ENCODE measurements at regions not wholly inside any gene's neighbourhood (a gene's known extent, or its start where the extent isn't known, plus 50 kb on each side); places are given as distances from the start of the nearest gene placed in this dataset.

GRCh38 chr2:129646107-129646506 is 333.4 kb upstream of the RAB6C start:
- Histone ChIP-seq H3K27ac (no peak overlapping the region), H2AFZ (no peak overlapping the region), H4K20me1 (ENCODE audit: insufficient read depth) (no peaks in the 10 kb centered on the region), H3K27me3 (ENCODE audit: insufficient read depth, low read depth) (peaks cover 31% of the 10 kb centered on the region), H3K9me3 (ENCODE audit: insufficient read depth, low read depth) (no peaks in the 10 kb centered on the region), H3F3A (ENCODE audit: insufficient read depth, low read depth) (no peaks in the 10 kb centered on the region), H3K4me3 (no peak overlapping the region), H3K4me2 (no peak overlapping the region), H3K4me1 (replicated peaks; ENCODE audit: insufficient read depth) (no peaks in the 10 kb centered on the region), H3K36me3 (ENCODE audit: low read depth) (no peaks in the 10 kb centered on the region), H3K9me2 (ENCODE audit: insufficient read depth) (no peaks in the 10 kb centered on the region), H3K79me2 (ENCODE audit: low read depth) (no peaks in the 10 kb centered on the region)
- POLR2A ChIA-PET (ENCODE audit: unreplicated experiment): no interaction called here
- BruUV-seq (replicated peaks): no TSS peak
- CTCF ChIA-PET: no interaction called here
- no peak for DNase-seq
- intact Hi-C loops (cut with micrococcal nuclease; ENCODE audit: unreplicated experiment): no loop called here
- TF ChIP-seq, protein P1, sequence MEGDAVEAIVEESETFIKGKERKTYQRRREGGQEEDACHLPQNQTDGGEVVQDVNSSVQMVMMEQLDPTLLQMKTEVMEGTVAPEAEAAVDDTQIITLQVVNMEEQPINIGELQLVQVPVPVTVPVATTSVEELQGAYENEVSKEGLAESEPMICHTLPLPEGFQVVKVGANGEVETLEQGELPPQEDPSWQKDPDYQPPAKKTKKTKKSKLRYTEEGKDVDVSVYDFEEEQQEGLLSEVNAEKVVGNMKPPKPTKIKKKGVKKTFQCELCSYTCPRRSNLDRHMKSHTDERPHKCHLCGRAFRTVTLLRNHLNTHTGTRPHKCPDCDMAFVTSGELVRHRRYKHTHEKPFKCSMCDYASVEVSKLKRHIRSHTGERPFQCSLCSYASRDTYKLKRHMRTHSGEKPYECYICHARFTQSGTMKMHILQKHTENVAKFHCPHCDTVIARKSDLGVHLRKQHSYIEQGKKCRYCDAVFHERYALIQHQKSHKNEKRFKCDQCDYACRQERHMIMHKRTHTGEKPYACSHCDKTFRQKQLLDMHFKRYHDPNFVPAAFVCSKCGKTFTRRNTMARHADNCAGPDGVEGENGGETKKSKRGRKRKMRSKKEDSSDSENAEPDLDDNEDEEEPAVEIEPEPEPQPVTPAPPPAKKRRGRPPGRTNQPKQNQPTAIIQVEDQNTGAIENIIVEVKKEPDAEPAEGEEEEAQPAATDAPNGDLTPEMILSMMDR (conservative IDR thresholded peaks at IDR 0.05): no peak
- no peak for TF ChIP-seq EZH2 (IDR thresholded peaks at IDR 0.05; ENCODE audit: low read depth)

- POLR2A ChIA-PET (ENCODE audit: unreplicated experiment): no interaction called here
- peaks cover 42% of the 10 kb centered on the region for H3K27me3 ChIP-seq (ENCODE audit: insufficient read depth, low read depth)
- no TSS peak for BruUV-seq (replicated peaks)
Measured at GRCh38 chr2:129653246-129653645, 326.2 kb upstream of the RAB6C start.

GRCh38 chr2:129654331-129654730 is 325.1 kb upstream of the RAB6C start:
- BruUV-seq (replicated peaks): no TSS peak
- Histone ChIP-seq H4K20me1 (ENCODE audit: insufficient read depth) (no peaks in the 10 kb centered on the region), H3F3A (ENCODE audit: insufficient read depth, low read depth) (no peaks in the 10 kb centered on the region), H3K4me2 (no peak overlapping the region), H3K9me2 (ENCODE audit: insufficient read depth) (no peaks in the 10 kb centered on the region), H3K4me1 (replicated peaks; ENCODE audit: insufficient read depth) (no peaks in the 10 kb centered on the region), H3K36me3 (ENCODE audit: low read depth) (no peaks in the 10 kb centered on the region), H3K27me3 (ENCODE audit: insufficient read depth, low read depth) (peaks cover 39% of the 10 kb centered on the region), H3K4me3 (no peak overlapping the region), H3K27ac (no peak overlapping the region), H2AFZ (no peak overlapping the region), H3K79me2 (ENCODE audit: low read depth) (no peaks in the 10 kb centered on the region), H3K9me3 (ENCODE audit: insufficient read depth, low read depth) (no peaks in the 10 kb centered on the region)
- TF ChIP-seq, protein P1 (conservative IDR thresholded peaks at IDR 0.05): no peak
- no peak for TF ChIP-seq EZH2 (IDR thresholded peaks at IDR 0.05; ENCODE audit: low read depth)
- POLR2A ChIA-PET (ENCODE audit: unreplicated experiment): no interaction called here
- CTCF ChIA-PET: no interaction called here
- intact Hi-C loops (cut with micrococcal nuclease; ENCODE audit: unreplicated experiment): no loop called here
- no peak for DNase-seq

More at GRCh38 chr2:129653246-129653645, 326.2 kb upstream of the RAB6C start:
- no peaks in the 10 kb centered on the region for H3K9me3 ChIP-seq (ENCODE audit: insufficient read depth, low read depth)
- H4K20me1 ChIP-seq (ENCODE audit: insufficient read depth): no peaks in the 10 kb centered on the region
- TF ChIP-seq EZH2 (IDR thresholded peaks at IDR 0.05; ENCODE audit: low read depth): no peak
- TF ChIP-seq, protein P1 (conservative IDR thresholded peaks at IDR 0.05): no peak
- intact Hi-C loops (cut with micrococcal nuclease; ENCODE audit: unreplicated experiment): no loop called here
- no peak overlapping the region for H3K27ac ChIP-seq
- H3K36me3 ChIP-seq (ENCODE audit: low read depth): no peaks in the 10 kb centered on the region
- H2AFZ ChIP-seq: no peak overlapping the region
- H3F3A ChIP-seq (ENCODE audit: insufficient read depth, low read depth): no peaks in the 10 kb centered on the region
- CTCF ChIA-PET: no interaction called here
- no peaks in the 10 kb centered on the region for H3K4me1 ChIP-seq (replicated peaks; ENCODE audit: insufficient read depth)
- no peaks in the 10 kb centered on the region for H3K79me2 ChIP-seq (ENCODE audit: low read depth)
- no peaks in the 10 kb centered on the region for H3K9me2 ChIP-seq (ENCODE audit: insufficient read depth)
- H3K4me2 ChIP-seq: no peak overlapping the region
- no peak for DNase-seq
- H3K4me3 ChIP-seq: no peak overlapping the region
